A673 (cell line): ENCODE measurements at regions not wholly inside any gene's neighbourhood (a gene's known extent, or its start where the extent isn't known, plus 50 kb on each side); places are given as distances from the start of the nearest gene placed in this dataset.

Experiments
- BruUV-seq: library from RNA; stranded (reverse); fragments of 400-500 nt; replicated peaks from 2 replicates; lab custom pipeline; 2021; lab: Mats Ljungman, UMichigan
- CTCF ChIA-PET: fragments of 300-600 bp; sonication (Branson Sonifier 250); formaldehyde crosslinking; loops from one replicate; lab custom pipeline; 2022; ENCODE audit warnings: antibody characterized with exemption; lab: Charles Lee
- POLR2A ChIA-PET: fragments of 300-600 bp; sonication (Branson Sonifier 250); formaldehyde crosslinking; loops from one replicate; lab custom pipeline; 2022; ENCODE audit warnings: antibody characterized with exemption; ENCODE audit not compliant: low non-redundant PET; lab: Charles Lee
- DNase-seq: peaks from one replicate; pipeline ENCODE4 v3.0.0-alpha.2; 2015; ENCODE audit warnings: low spot score
- H3K27ac ChIP-seq: fragments of 200-600 bp; sonication (generic); 2 replicates; pipeline ENCODE4 v1.5.1; 2016; ENCODE audit warnings: mixed run types, low read depth, mild to moderate bottlenecking, mixed read lengths, antibody characterized with exemption, low read length; ENCODE audit not compliant: poor library complexity, severe bottlenecking
- H3K27me3 ChIP-seq: fragments of 200-600 bp; sonication (generic); replicated peaks from 2 replicates; pipeline ENCODE4 v1.6.1; 2017; ENCODE audit warnings: mixed run types, low read depth, mild to moderate bottlenecking, mixed read lengths, antibody characterized with exemption, low read length; ENCODE audit not compliant: insufficient read depth, poor library complexity
- H3K36me3 ChIP-seq: fragments of 200-600 bp; sonication (generic); 2 replicates; pipeline ENCODE4 v1.6.1; 2016; ENCODE audit warnings: mixed run types, mild to moderate bottlenecking, mixed read lengths, antibody characterized with exemption, low read length; ENCODE audit not compliant: insufficient read depth, poor library complexity, severe bottlenecking
- H3K4me1 ChIP-seq: fragments of 200-600 bp; sonication (generic); 2 replicates; pipeline ENCODE4 v1.6.1; 2017; ENCODE audit warnings: mixed run types, mild to moderate bottlenecking, mixed read lengths, antibody characterized with exemption, low read length; ENCODE audit not compliant: insufficient read depth, poor library complexity, severe bottlenecking
- H3K4me3 ChIP-seq: fragments of 200-600 bp; sonication (generic); 2 replicates; pipeline ENCODE4 v1.5.1; 2016; ENCODE audit warnings: low read depth, mixed run types, mild to moderate bottlenecking, mixed read lengths, low read length; ENCODE audit not compliant: poor library complexity, severe bottlenecking
- H3K9me3 ChIP-seq: fragments of 200-600 bp; sonication (generic); 2 replicates; pipeline ENCODE4 v1.6.1; 2016; ENCODE audit warnings: mixed run types, low read depth, mild to moderate bottlenecking, mixed read lengths, antibody characterized with exemption, low read length; ENCODE audit not compliant: poor library complexity, severe bottlenecking
- EZH2 ChIP-seq: fragments of 200-600 bp; sonication (generic); IDR thresholded peaks from 2 replicates; pipeline ENCODE4 v1.6.1; 2017; ENCODE audit warnings: borderline replicate concordance, low read depth, mild to moderate bottlenecking, mixed read lengths, antibody characterized with exemption, low read length; ENCODE audit not compliant: poor library complexity, severe bottlenecking
- intact Hi-C: fragments of 100-400 bp; cut with micrococcal nuclease; formaldehyde crosslinking; loops from one replicate; pipeline ENCODE4 v1.10.0; 2022; ENCODE audit not compliant: unreplicated experiment
- TF ChIP-seq, protein P1 (sequence below): fragments of 300-800, 200-600 bp; sonication (generic); conservative IDR thresholded peaks from 2 replicates; pipeline ENCODE4 v1.5.1; 2017; ENCODE audit warnings: low read depth, mild to moderate bottlenecking, antibody characterized with exemption, low read length, moderate library complexity, mixed read lengths

DNA sequence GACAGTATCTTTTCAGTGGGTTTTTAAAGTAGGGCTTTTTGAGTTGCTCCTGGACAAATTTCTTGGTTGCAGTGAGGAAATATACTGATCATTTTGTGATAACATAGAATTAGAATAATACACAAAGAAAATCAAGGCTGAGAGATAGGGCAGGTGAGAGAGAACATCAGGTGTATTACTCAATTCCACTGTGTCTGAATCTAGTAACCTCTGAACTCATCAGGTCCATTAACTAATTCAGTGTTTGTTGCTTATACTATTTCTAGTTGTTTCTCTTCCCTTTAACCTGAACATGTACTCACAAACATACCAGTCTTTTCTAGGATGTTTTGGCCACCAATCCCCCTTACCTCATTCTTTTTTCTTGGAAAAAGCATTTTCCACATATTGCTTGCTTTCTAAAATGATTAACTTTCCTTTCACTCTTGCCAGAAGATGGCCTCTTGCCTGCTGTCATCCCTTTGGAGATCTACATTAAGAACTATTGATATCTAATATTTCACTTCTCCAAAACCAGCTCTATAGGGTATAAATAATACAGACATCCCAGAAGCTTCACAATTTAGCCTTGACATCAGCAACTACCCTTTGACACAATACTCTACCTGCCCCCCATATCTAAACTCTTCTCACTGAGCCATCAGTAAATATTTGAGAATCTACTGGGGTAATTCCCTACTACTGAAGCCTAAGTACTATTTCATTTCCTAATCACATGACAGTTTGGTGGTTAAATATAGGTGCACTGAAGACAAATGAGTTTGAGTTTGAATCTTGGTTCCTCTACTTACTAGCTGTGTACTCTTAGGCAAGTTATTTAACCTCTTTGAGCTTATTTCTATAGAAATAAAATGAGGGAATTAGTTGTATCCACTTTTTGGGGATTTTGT, 470.8 kb upstream of the IGFBP7 start:
- H3K4me3 ChIP-seq, result no peak overlapping the region
- no peaks in the 10 kb centered on the region for H3K27me3 ChIP-seq
- no peak for TF ChIP-seq EZH2
- TF ChIP-seq, protein P1, sequence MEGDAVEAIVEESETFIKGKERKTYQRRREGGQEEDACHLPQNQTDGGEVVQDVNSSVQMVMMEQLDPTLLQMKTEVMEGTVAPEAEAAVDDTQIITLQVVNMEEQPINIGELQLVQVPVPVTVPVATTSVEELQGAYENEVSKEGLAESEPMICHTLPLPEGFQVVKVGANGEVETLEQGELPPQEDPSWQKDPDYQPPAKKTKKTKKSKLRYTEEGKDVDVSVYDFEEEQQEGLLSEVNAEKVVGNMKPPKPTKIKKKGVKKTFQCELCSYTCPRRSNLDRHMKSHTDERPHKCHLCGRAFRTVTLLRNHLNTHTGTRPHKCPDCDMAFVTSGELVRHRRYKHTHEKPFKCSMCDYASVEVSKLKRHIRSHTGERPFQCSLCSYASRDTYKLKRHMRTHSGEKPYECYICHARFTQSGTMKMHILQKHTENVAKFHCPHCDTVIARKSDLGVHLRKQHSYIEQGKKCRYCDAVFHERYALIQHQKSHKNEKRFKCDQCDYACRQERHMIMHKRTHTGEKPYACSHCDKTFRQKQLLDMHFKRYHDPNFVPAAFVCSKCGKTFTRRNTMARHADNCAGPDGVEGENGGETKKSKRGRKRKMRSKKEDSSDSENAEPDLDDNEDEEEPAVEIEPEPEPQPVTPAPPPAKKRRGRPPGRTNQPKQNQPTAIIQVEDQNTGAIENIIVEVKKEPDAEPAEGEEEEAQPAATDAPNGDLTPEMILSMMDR, result no peak
- ChIA-PET POLR2A (no interaction called here), CTCF (no interaction called here)
- no peak overlapping the region for H3K27ac ChIP-seq
- H3K36me3 ChIP-seq, result no peaks in the 10 kb centered on the region
- no TSS peak for BruUV-seq
- no peaks in the 10 kb centered on the region for H3K4me1 ChIP-seq
- no peak for DNase-seq
- intact Hi-C loops, result no loop called here
- no peaks in the 10 kb centered on the region for H3K9me3 ChIP-seq

GRCh38 chr4:57575426-57575825, 465.2 kb upstream of the IGFBP7 start:
- POLR2A ChIA-PET, result no interaction called here
- CTCF ChIA-PET, result no interaction called here
- Histone ChIP-seq H3K9me3 (no peaks in the 10 kb centered on the region), H3K4me3 (no peak overlapping the region), H3K27ac (no peak overlapping the region), H3K36me3 (no peaks in the 10 kb centered on the region), H3K4me1 (no peaks in the 10 kb centered on the region), H3K27me3 (no peaks in the 10 kb centered on the region)
- no peak for TF ChIP-seq EZH2
- TF ChIP-seq, protein P1, result no peak
- DNase-seq, result no peak
- BruUV-seq, result no TSS peak
- intact Hi-C loops, result no loop called here

DNA sequence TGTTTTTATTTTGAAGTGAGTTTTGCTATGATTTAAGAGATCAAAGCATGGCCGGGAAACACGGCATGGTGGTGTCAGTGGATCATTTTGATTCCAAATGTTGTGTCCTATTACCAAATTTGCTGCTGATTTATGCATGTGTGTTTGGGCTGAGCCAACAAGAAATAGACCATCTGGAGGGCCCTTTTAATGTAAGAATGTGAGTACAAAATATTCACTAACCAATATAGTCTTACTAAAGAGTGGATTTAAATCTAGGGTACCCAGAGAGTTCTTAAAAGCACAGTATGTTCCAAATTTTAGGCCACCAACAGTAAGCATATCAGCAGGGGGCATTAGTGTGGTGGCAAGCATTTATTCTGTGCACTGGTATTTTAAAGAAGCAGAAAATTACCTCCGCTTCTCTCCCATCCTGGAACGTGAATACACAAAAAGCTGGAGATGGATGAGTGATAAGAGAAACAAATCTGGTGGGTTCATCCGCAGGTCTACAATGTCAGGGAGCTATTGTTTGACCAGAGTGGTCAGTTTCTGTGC, 444.4 kb upstream of the IGFBP7 start:
- Histone ChIP-seq H3K9me3 (no peaks in the 10 kb centered on the region), H3K4me3 (no peak overlapping the region), H3K27ac (no peak overlapping the region), H3K4me1 (no peaks in the 10 kb centered on the region), H3K27me3 (no peaks in the 10 kb centered on the region), H3K36me3 (no peaks in the 10 kb centered on the region)
- intact Hi-C loops, result no loop called here
- ChIA-PET POLR2A (no interaction called here), CTCF (no interaction called here)
- BruUV-seq, result no TSS peak
- DNase-seq, result no peak
- TF ChIP-seq, protein P1, result no peak
- TF ChIP-seq EZH2, result no peak
